NB4 (cell line): ENCODE measurements at regions not wholly inside any gene's neighbourhood (a gene's known extent, or its start where the extent isn't known, plus 50 kb on each side); places are given as distances from the start of the nearest gene placed in this dataset.

Experiments used
- DNase-seq: peaks from one replicate; pipeline ENCODE4 v3.0.0; 2010; ENCODE audit warnings: low read depth
- H3K4me3 ChIP-seq: one replicate; pipeline ENCODE4 v1.5.1; 2011; ENCODE audit warnings: mild to moderate bottlenecking, low read depth, low read length, moderate library complexity
- CTCF ChIP-seq: IDR thresholded peaks from one replicate; pipeline ENCODE4 v1.5.1; 2012; ENCODE audit warnings: low read depth, low read length
- MAX ChIP-seq: IDR thresholded peaks from 2 replicates; pipeline ENCODE4 v1.6.1; 2011; ENCODE audit warnings: low read depth, low read length
- MYC ChIP-seq: IDR thresholded peaks from 2 replicates; pipeline ENCODE4 v1.6.1; 2011; ENCODE audit warnings: low read depth, low read length
- POLR2A ChIP-seq: IDR thresholded peaks from 2 replicates; pipeline ENCODE4 v1.6.1; 2011; ENCODE audit warnings: mild to moderate bottlenecking; ENCODE audit not compliant: insufficient read length; ENCODE audit errors: extremely low read depth

- DNase-seq, result no peak
- no peak overlapping the region for H3K4me3 ChIP-seq
- TF ChIP-seq MYC (no peak), CTCF (no peak), MAX (no peak), POLR2A (no peak)
Measured at GRCh38 chr6:71040043-71040442, 83.2 kb upstream of the B3GAT2 start.

GRCh38 chr6:71040841-71041240, 84.0 kb upstream of the B3GAT2 start:
- no peak for DNase-seq
- no peak for TF ChIP-seq MYC
- no peak for TF ChIP-seq MAX
- no peak for TF ChIP-seq POLR2A
- TF ChIP-seq CTCF, result no peak
- H3K4me3 ChIP-seq, result no peak overlapping the region

- no peak overlapping the region for H3K4me3 ChIP-seq
- peak; percentile 48 for DNase-seq
- peak; percentile 63; the same call in 1 of the 2 replicates for TF ChIP-seq MAX
- no peak for TF ChIP-seq CTCF
Measured at GRCh38 chr6:71043902-71044301, 87.0 kb upstream of the B3GAT2 start.

- no peak overlapping the region for H3K4me3 ChIP-seq
- no peak for TF ChIP-seq CTCF
- no peak for TF ChIP-seq MYC
- TF ChIP-seq POLR2A, result no peak
- TF ChIP-seq MAX, result no peak
- no peak for DNase-seq
Measured at GRCh38 chr6:71044753-71045152, 87.9 kb upstream of the B3GAT2 start.

- TF ChIP-seq POLR2A (no peak), MYC (no peak), CTCF (no peak), MAX (no peak)
- H3K4me3 ChIP-seq, result no peak overlapping the region
- DNase-seq, result no peak
Measured at GRCh38 chr6:71045296-71045695, 88.4 kb upstream of the B3GAT2 start.

GRCh38 chr6:71047417-71047816, 90.6 kb upstream of the B3GAT2 start:
- no peak overlapping the region for H3K4me3 ChIP-seq
- DNase-seq, result no peak
- no peak for TF ChIP-seq MAX
- no peak for TF ChIP-seq CTCF
